Keratinocyte (primary cell): ENCODE measurements at regions not wholly inside any gene's neighbourhood (a gene's known extent, or its start where the extent isn't known, plus 50 kb on each side); places are given as distances from the start of the nearest gene placed in this dataset.

Experiments used
- CTCF ChIP-seq, 3 experiments: IDR thresholded peaks in 1 of 3; conservative IDR thresholded peaks in 1 of 3; optimal IDR thresholded peaks in 1 of 3; 2 replicates in 2 of 3; 3 replicates in 1 of 3; pipeline versions ENCODE3 to v1.5.1; 2011; ENCODE audit warnings: low read length in 3 of 3, mild to moderate bottlenecking in 3 of 3, moderate library complexity in 2 of 3, control low read depth in 1 of 3, inconsistent platforms in 1 of 3; ENCODE audit not compliant: insufficient read depth in 2 of 3; ENCODE audit errors: extremely low read depth in 1 of 3
- EZH2 ChIP-seq: IDR thresholded peaks from one replicate; pipeline ENCODE4 v1.6.1; 2012; ENCODE audit warnings: inconsistent platforms, mild to moderate bottlenecking, low read length, moderate library complexity

GRCh38 chr5:20654746-20655145 is 666.7 kb upstream of the CDH18 start:
- TF ChIP-seq EZH2, result no peak
- TF ChIP-seq CTCF (optimal IDR thresholded peaks at IDR 0.05 in 1 of 3, IDR thresholded peaks at IDR 0.05 in 1 of 3, conservative IDR thresholded peaks at IDR 0.05 in 1 of 3; ENCODE audit: extremely low read depth in 1 of 3, insufficient read depth in 2 of 3, low read length in 3 of 3), result no peak
